SK-N-SH treated with all-trans-retinoic acid at 6 μM for 48 hours (cell line): ENCODE measurements at regions not wholly inside any gene's neighbourhood (a gene's known extent, or its start where the extent isn't known, plus 50 kb on each side); places are given as distances from the start of the nearest gene placed in this dataset.

Experiments used
- CREB5 ChIP-seq: fragments of 250-450 bp; sonication (Bioruptor Pico); IDR thresholded peaks from 2 replicates; pipeline ENCODE4 v1.5.1; 2020; ENCODE audit warnings: low read depth, mild to moderate bottlenecking, moderate library complexity
- PATZ1 ChIP-seq: fragments of 250-450 bp; sonication (Bioruptor Pico); IDR thresholded peaks from 2 replicates; pipeline ENCODE4 v1.8.0; 2020; ENCODE audit warnings: mild to moderate bottlenecking, moderate library complexity, borderline replicate concordance
- ZC3H10 ChIP-seq: fragments of 250-450 bp; sonication (Bioruptor Pico); IDR thresholded peaks from 2 replicates; pipeline ENCODE4 v1.5.1; 2021; ENCODE audit warnings: mild to moderate bottlenecking, moderate library complexity

DNA sequence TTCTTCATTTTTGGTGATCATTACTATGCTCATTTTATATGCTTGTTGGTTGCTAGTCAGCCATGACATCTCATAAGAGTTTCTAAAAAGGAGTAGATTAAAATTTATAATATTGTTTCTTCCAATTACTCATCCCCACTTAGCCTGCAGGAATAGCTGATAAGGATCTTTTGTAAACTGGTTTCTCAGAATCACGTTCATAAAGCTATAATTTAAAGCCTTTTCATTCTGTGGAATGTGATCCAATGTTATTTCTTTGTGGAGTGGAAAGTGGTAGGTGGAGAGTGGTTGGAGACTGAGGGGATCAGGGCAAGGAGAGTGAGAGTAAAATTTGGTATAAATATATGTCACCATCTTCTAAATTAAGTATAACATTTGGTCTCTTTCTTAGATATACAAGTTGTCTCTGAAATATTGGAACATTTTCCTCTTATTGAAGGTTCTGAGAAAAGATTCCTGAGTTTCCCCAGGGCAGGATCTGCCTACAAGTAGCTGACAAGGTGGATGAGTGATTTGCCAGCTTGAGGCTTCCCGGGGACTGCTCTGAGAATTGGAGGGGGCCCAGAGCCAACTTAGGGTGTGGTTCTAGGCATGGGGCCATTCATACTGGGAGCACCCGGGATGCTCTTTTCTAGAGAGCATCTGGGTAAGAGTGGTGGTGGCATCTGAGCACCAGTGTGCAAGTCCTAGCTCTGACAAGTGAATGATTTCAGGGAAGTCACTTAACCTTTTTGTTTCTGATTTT, 116.4 kb downstream of the TBX19 start:
- TF ChIP-seq ZC3H10 (CRISPR knock-in tag) (0 out of 2 replicates have a peak, but pooled peaks have one; percentile 65), CREB5 (CRISPR knock-in tag) (no peak), PATZ1 (no peak)
